Gastrocnemius medialis (tissue), 4 donors: ENCODE measurements at regions not wholly inside any gene's neighbourhood (a gene's known extent, or its start where the extent isn't known, plus 50 kb on each side); places are given as distances from the start of the nearest gene placed in this dataset.

Experiments used
- POLR2A ChIP-seq, 2 donors: fragments of 450-650 bp; IDR thresholded peaks; one replicate each; pipeline ENCODE4 v1.6.1; 2017; ENCODE audit warnings: antibody characterized with exemption in 2 of 2, mild to moderate bottlenecking in 2 of 2, moderate library complexity in 2 of 2
- TF ChIP-seq, protein P1 (sequence below), 5 experiments: fragments of 450-650 bp in 3 of 5; fragments of 200-600 bp in 2 of 5; sonication (generic) in 2 of 5; IDR thresholded peaks in 4 of 5; conservative IDR thresholded peaks in 1 of 5; 1 replicate in 4 of 5; 2 replicates in 1 of 5; pipeline ENCODE4 v1.5.1; 2016 to 2019; ENCODE audit warnings: antibody characterized with exemption in 5 of 5, mild to moderate bottlenecking in 3 of 5, moderate library complexity in 3 of 5

DNA sequence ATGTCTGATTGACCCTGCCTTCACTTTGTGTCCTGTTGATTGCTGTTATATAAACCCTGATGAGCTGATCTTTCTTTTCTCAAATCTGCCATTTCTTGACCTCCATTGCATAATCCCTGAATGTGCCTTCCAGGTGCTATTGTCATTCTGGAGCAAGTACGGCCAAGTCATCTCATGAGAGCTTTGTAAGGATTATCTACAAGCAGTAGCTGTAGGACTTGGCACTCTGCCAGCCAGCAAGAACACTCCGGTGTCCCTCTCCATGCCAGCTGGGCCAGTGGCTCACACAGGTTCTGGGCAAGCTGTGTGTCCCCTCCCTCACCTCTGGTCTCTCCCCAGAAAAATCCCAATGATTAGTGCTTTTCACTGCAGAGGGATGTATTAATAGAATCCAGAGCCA is 348.1 kb downstream of the FOXO1 start:
- TF ChIP-seq, protein P1, sequence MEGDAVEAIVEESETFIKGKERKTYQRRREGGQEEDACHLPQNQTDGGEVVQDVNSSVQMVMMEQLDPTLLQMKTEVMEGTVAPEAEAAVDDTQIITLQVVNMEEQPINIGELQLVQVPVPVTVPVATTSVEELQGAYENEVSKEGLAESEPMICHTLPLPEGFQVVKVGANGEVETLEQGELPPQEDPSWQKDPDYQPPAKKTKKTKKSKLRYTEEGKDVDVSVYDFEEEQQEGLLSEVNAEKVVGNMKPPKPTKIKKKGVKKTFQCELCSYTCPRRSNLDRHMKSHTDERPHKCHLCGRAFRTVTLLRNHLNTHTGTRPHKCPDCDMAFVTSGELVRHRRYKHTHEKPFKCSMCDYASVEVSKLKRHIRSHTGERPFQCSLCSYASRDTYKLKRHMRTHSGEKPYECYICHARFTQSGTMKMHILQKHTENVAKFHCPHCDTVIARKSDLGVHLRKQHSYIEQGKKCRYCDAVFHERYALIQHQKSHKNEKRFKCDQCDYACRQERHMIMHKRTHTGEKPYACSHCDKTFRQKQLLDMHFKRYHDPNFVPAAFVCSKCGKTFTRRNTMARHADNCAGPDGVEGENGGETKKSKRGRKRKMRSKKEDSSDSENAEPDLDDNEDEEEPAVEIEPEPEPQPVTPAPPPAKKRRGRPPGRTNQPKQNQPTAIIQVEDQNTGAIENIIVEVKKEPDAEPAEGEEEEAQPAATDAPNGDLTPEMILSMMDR (IDR thresholded peaks at IDR 0.05 in 4 of 5, conservative IDR thresholded peaks at IDR 0.05 in 1 of 5): no peak
- TF ChIP-seq POLR2A (IDR thresholded peaks at IDR 0.05): no peak
